ENCODE measurements at regions not wholly inside any gene's neighbourhood (a gene's known extent, or its start where the extent isn't known, plus 50 kb on each side); places are given as distances from the start of the nearest gene placed in this dataset.
A peak's percentile ranks its signal among the peaks of the same experiment; 100 is the strongest.
"Not testable (repeated sequence)": the region's sequence is repeated elsewhere in the genome, so short reads cannot be mapped to it uniquely, and the experiment has no call there.

- DNase-seq, result no peak
Measured at GRCh38 chr2:8486141-8486540, 195.7 kb upstream of the ID2 start.

- DNase-seq, result no peak
Measured at GRCh38 chr2:8487461-8487932, 194.4 kb upstream of the ID2 start.

- DNase-seq, result no peak
Measured at GRCh38 chr2:8488001-8488738, 193.7 kb upstream of the ID2 start.

- DNase-seq, result no peak
Measured at GRCh38 chr2:8489221-8489620, 192.6 kb upstream of the ID2 start.

- no peak for DNase-seq
Measured at GRCh38 chr2:8489751-8490150, 192.1 kb upstream of the ID2 start.

GRCh38 chr2:8490166-8490721 lies 191.6 kb upstream of the ID2 start:
- DNase-seq, result no peak

- peak; percentile 19 for DNase-seq
Measured at GRCh38 chr2:8491296-8492027, 190.4 kb upstream of the ID2 start.

GRCh38 chr2:8494151-8494550 lies 187.7 kb upstream of the ID2 start:
- no peak for DNase-seq

- DNase-seq, result no peak
Measured at GRCh38 chr2:8494589-8494988, 187.3 kb upstream of the ID2 start.

GRCh38 chr2:8495189-8495989 lies 186.5 kb upstream of the ID2 start:
- DNase-seq, result peak; percentile 21

GRCh38 chr2:8496079-8496478 lies 185.8 kb upstream of the ID2 start:
- DNase-seq, result no peak

- no peak for DNase-seq
Measured at GRCh38 chr2:8496617-8497016, 185.2 kb upstream of the ID2 start.

- DNase-seq, result no peak
Measured at GRCh38 chr2:8498994-8499393, 182.9 kb upstream of the ID2 start.

- no peak for DNase-seq
Measured at GRCh38 chr2:8500124-8501054, 181.5 kb upstream of the ID2 start.

GRCh38 chr2:8501061-8501720 lies 180.7 kb upstream of the ID2 start:
- DNase-seq, result no peak

- peak; percentile 87 for DNase-seq
Measured at GRCh38 chr2:8502316-8502715, 179.5 kb upstream of the ID2 start.

- no peak for DNase-seq
Measured at GRCh38 chr2:8505311-8505920, 176.4 kb upstream of the ID2 start.

- DNase-seq, result no peak
Measured at GRCh38 chr2:8506746-8507145, 175.1 kb upstream of the ID2 start.

GRCh38 chr2:8508766-8509165 lies 173.1 kb upstream of the ID2 start:
- DNase-seq, result no peak

- no peak for DNase-seq
Measured at GRCh38 chr2:8509621-8510020, 172.2 kb upstream of the ID2 start.

- not testable (repeated sequence) for DNase-seq
Measured at GRCh38 chr2:8510055-8510454, 171.8 kb upstream of the ID2 start.
